BLaER1 (cell line): ENCODE measurements at regions not wholly inside any gene's neighbourhood (a gene's known extent, or its start where the extent isn't known, plus 50 kb on each side); places are given as distances from the start of the nearest gene placed in this dataset.

Experiments used
- H3K27ac ChIP-seq: shearing (Covaris generic); formaldehyde crosslinking; 2 replicates; pipeline ENCODE4 v1.8.1; 2022
- H3K27me3 ChIP-seq: shearing (Covaris generic); formaldehyde crosslinking; 2 replicates; pipeline ENCODE4 v1.8.1; 2022
- H3K36me3 ChIP-seq: shearing (Covaris generic); formaldehyde crosslinking; 2 replicates; pipeline ENCODE4 v1.8.1; 2022
- H3K4me1 ChIP-seq: shearing (Covaris generic); formaldehyde crosslinking; 2 replicates; pipeline ENCODE4 v1.8.1; 2022
- H3K4me2 ChIP-seq: shearing (Covaris generic); formaldehyde crosslinking; 2 replicates; pipeline ENCODE4 v1.8.1; 2022
- H3K4me3 ChIP-seq: shearing (Covaris generic); formaldehyde crosslinking; 2 replicates; pipeline ENCODE4 v1.8.1; 2022
- H3K9ac ChIP-seq: shearing (Covaris generic); formaldehyde crosslinking; 2 replicates; pipeline ENCODE4 v1.8.1; 2022
- H3K9me3 ChIP-seq: shearing (Covaris generic); formaldehyde crosslinking; 2 replicates; pipeline ENCODE4 v1.8.1; 2022
- H4K20me1 ChIP-seq: shearing (Covaris generic); formaldehyde crosslinking; 2 replicates; pipeline ENCODE4 v1.8.1; 2022
- Cebpa-rat ChIP-seq: shearing (Covaris generic); IDR thresholded peaks from 2 replicates; pipeline ENCODE4 v1.8.1; 2022

- Histone ChIP-seq H3K36me3 (no peaks in the 10 kb centered on the region), H3K4me2 (peak overlapping the region; percentile 23; the same call in 1 of the 2 replicates), H3K4me1 (peaks cover 11% of the 10 kb centered on the region; the same call in 1 of the 2 replicates), H3K9ac (no peak overlapping the region), H3K27ac (no peak overlapping the region), H3K4me3 (no peak overlapping the region), H4K20me1 (no peaks in the 10 kb centered on the region), H3K27me3 (no peaks in the 10 kb centered on the region), H3K9me3 (no peaks in the 10 kb centered on the region)
- no peak for TF ChIP-seq Cebpa-rat
These were observed 76.6 kb upstream of the TOX2 start for GRCh38 chr20:43837856-43838702.

- Histone ChIP-seq H3K4me3 (no peak overlapping the region), H3K9ac (no peak overlapping the region), H3K4me1 (peaks cover 11% of the 10 kb centered on the region; the same call in 1 of the 2 replicates), H3K9me3 (no peaks in the 10 kb centered on the region), H3K4me2 (no peak overlapping the region), H3K27ac (no peak overlapping the region), H3K27me3 (no peaks in the 10 kb centered on the region), H3K36me3 (no peaks in the 10 kb centered on the region), H4K20me1 (no peaks in the 10 kb centered on the region)
- TF ChIP-seq Cebpa-rat = no peak
These were observed 77.9 kb upstream of the TOX2 start for GRCh38 chr20:43836790-43837189.

- Histone ChIP-seq H3K36me3 (no peaks in the 10 kb centered on the region), H3K4me1 (peaks cover 11% of the 10 kb centered on the region; the same call in 1 of the 2 replicates), H3K9me3 (peaks cover 4% of the 10 kb centered on the region), H3K27me3 (no peaks in the 10 kb centered on the region), H4K20me1 (no peaks in the 10 kb centered on the region), H3K4me3 (no peak overlapping the region), H3K4me2 (no peak overlapping the region), H3K9ac (no peak overlapping the region), H3K27ac (no peak overlapping the region)
- no peak for TF ChIP-seq Cebpa-rat
These were observed 78.6 kb upstream of the TOX2 start for GRCh38 chr20:43835944-43836508.

GRCh38 chr20:43833511-43834395 lies 80.9 kb upstream of the TOX2 start:
- Histone ChIP-seq H3K4me1 (peaks cover 5% of the 10 kb centered on the region; the same call in 1 of the 2 replicates), H3K4me3 (no peak overlapping the region), H3K9me3 (peaks cover 21% of the 10 kb centered on the region), H3K9ac (no peak overlapping the region), H3K27ac (no peak overlapping the region), H3K4me2 (no peak overlapping the region), H3K27me3 (no peaks in the 10 kb centered on the region), H3K36me3 (no peaks in the 10 kb centered on the region), H4K20me1 (no peaks in the 10 kb centered on the region)
- TF ChIP-seq Cebpa-rat = no peak

GRCh38 chr20:43832961-43833360 lies 81.7 kb upstream of the TOX2 start:
- no peak for TF ChIP-seq Cebpa-rat
- peaks cover 21% of the 10 kb centered on the region for H3K9me3 ChIP-seq
- no peak overlapping the region for H3K4me2 ChIP-seq
- no peak overlapping the region for H3K27ac ChIP-seq
- H3K9ac ChIP-seq = no peak overlapping the region
- H3K27me3 ChIP-seq = no peaks in the 10 kb centered on the region
- H3K36me3 ChIP-seq = no peaks in the 10 kb centered on the region
- H3K4me1 ChIP-seq = no peaks in the 10 kb centered on the region
- H4K20me1 ChIP-seq = no peaks in the 10 kb centered on the region
- no peak overlapping the region for H3K4me3 ChIP-seq

- Histone ChIP-seq H3K4me2 (no peak overlapping the region), H3K9ac (no peak overlapping the region), H3K9me3 (peaks cover 26% of the 10 kb centered on the region), H3K4me1 (peaks cover 3% of the 10 kb centered on the region), H3K27me3 (no peaks in the 10 kb centered on the region), H4K20me1 (no peaks in the 10 kb centered on the region), H3K4me3 (no peak overlapping the region), H3K27ac (no peak overlapping the region), H3K36me3 (no peaks in the 10 kb centered on the region)
- TF ChIP-seq Cebpa-rat = no peak
These were observed 82.4 kb upstream of the TOX2 start for GRCh38 chr20:43832096-43832816.

GRCh38 chr20:43831481-43832065 lies 83.1 kb upstream of the TOX2 start:
- Histone ChIP-seq H3K9ac (no peak overlapping the region), H3K4me2 (no peak overlapping the region), H3K4me3 (no peak overlapping the region), H3K4me1 (peaks cover 10% of the 10 kb centered on the region), H4K20me1 (no peaks in the 10 kb centered on the region), H3K9me3 (peaks cover 32% of the 10 kb centered on the region), H3K27ac (no peak overlapping the region), H3K27me3 (no peaks in the 10 kb centered on the region), H3K36me3 (no peaks in the 10 kb centered on the region)
- no peak for TF ChIP-seq Cebpa-rat

GRCh38 chr20:43830883-43831282 lies 83.8 kb upstream of the TOX2 start:
- no peak overlapping the region for H3K4me2 ChIP-seq
- H3K4me1 ChIP-seq = peaks cover 17% of the 10 kb centered on the region
- H3K27me3 ChIP-seq = no peaks in the 10 kb centered on the region
- H3K9me3 ChIP-seq = peaks cover 35% of the 10 kb centered on the region
- no peak overlapping the region for H3K27ac ChIP-seq
- no peak for TF ChIP-seq Cebpa-rat
- H3K36me3 ChIP-seq = no peaks in the 10 kb centered on the region
- H4K20me1 ChIP-seq = no peaks in the 10 kb centered on the region
- H3K4me3 ChIP-seq = no peak overlapping the region
- no peak overlapping the region for H3K9ac ChIP-seq
